ENCODE measurements at regions not wholly inside any gene's neighbourhood (a gene's known extent, or its start where the extent isn't known, plus 50 kb on each side); places are given as distances from the start of the nearest gene placed in this dataset.
A peak's percentile ranks its signal among the peaks of the same experiment; 100 is the strongest.
"Not testable (repeated sequence)": the region's sequence is repeated elsewhere in the genome, so short reads cannot be mapped to it uniquely, and the experiment has no call there.

DNA sequence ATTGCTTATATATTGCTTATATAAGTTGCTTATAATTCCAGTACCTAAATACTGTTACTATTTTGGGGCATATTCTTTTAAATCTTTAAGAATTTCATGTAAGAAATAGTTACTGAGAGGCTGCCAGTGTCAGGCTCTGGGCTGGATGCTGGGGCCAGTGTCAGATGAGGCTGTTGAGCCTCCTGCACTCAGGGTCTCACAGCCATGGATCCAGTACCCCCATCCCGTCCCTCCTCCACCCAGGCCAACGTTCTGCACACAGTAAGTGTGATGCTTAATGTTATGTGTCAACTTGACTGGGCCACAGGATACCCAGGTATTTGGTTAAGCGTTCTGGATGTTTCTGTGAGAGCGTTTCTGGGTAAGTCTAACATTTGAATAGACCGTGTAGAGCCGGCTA, 119.5 kb upstream of the PMEPA1 start:
- in situ Hi-C loops (cut with HindIII; ENCODE audit: low pct_ligation_motif_present, low pct_unique_long_range_greater_than_20kb, low sequenced_read_pairs) = no loop called here
- no peak for DNase-seq

GRCh38 chr20:57828696-57829095, 118.9 kb upstream of the PMEPA1 start:
- in situ Hi-C loops (cut with HindIII; ENCODE audit: low pct_ligation_motif_present, low pct_unique_long_range_greater_than_20kb, low sequenced_read_pairs) = no loop called here
- no peak for DNase-seq

DNA sequence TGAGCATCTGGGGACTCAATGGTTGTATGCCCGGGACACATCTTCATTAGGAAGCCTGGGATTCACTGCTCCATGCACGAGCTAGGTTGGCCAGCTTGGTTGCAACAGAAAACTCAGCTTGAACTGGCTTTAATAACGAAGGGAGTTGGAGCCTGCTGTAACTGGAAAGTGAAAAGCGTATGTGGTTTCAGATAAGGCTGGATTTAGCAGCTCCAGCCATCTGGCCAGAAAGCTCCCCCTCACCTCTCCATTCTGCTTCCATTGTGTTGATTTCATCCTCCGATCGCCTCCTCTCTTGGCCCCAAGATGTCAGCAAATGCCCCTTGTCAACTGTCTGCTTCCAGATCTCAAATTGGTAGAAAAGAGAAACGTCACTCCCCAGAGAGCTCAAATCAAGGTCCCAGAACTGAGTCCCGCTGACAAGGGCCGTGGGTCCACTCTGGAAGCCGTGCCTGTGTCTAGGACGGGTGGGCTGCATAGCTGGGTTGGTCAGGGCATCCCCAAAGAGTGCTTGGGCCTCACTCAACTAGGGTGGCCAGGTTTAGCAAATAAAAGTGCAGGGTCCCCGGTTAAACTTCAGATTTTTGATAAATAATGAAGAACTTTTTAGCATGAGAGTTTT, 117.0 kb upstream of the PMEPA1 start:
- in situ Hi-C loops (cut with HindIII; ENCODE audit: low pct_ligation_motif_present, low pct_unique_long_range_greater_than_20kb, low sequenced_read_pairs) = no loop called here
- DNase-seq = no peak

GRCh38 chr20:57824909-57825308, 115.1 kb upstream of the PMEPA1 start:
- no peak for DNase-seq
- in situ Hi-C loops (cut with HindIII; ENCODE audit: low pct_ligation_motif_present, low pct_unique_long_range_greater_than_20kb, low sequenced_read_pairs) = no loop called here

GRCh38 chr20:57821935-57822334, 112.1 kb upstream of the PMEPA1 start:
- no peak for DNase-seq
- in situ Hi-C loops (cut with HindIII; ENCODE audit: low pct_ligation_motif_present, low pct_unique_long_range_greater_than_20kb, low sequenced_read_pairs) = no loop called here

DNA sequence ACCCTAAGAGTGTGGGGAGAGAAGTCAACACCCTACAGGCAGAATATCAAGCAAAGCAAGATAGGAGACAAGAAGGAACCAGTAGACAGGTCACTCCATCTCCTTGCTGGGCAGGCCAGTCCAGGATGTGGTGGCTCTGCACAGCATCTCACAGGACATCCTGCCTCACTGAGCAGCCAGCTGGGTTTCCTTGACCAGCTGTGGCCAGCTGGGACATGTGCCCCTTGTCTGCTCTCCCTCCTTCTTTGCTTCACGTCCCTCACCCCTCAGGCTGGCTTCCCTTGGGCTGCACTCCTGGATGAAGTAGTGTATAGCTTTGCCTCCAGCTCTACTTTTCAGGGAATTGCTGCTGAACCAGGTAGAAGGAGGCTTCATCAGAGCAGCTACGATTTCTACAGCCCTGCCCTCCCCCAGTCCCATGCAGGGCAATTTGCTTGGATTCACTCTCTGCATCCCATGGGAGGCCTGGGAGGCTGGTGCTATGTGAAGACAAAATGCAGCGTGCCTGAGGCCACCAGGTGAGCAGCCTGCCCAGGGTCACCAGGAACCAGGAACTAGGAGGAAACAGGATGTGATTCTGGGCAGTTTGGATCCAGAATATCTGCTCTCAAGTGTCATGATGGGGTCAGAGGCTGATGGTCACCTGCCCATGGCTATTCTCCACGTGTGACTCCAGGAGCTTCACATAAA, 110.0 kb upstream of the PMEPA1 start:
- in situ Hi-C loops (cut with HindIII; ENCODE audit: low pct_ligation_motif_present, low pct_unique_long_range_greater_than_20kb, low sequenced_read_pairs) = no loop called here
- DNase-seq = no peak

GRCh38 chr20:57819291-57819690, 109.5 kb upstream of the PMEPA1 start:
- no peak for DNase-seq
- in situ Hi-C loops (cut with HindIII; ENCODE audit: low pct_ligation_motif_present, low pct_unique_long_range_greater_than_20kb, low sequenced_read_pairs) = no loop called here

DNA sequence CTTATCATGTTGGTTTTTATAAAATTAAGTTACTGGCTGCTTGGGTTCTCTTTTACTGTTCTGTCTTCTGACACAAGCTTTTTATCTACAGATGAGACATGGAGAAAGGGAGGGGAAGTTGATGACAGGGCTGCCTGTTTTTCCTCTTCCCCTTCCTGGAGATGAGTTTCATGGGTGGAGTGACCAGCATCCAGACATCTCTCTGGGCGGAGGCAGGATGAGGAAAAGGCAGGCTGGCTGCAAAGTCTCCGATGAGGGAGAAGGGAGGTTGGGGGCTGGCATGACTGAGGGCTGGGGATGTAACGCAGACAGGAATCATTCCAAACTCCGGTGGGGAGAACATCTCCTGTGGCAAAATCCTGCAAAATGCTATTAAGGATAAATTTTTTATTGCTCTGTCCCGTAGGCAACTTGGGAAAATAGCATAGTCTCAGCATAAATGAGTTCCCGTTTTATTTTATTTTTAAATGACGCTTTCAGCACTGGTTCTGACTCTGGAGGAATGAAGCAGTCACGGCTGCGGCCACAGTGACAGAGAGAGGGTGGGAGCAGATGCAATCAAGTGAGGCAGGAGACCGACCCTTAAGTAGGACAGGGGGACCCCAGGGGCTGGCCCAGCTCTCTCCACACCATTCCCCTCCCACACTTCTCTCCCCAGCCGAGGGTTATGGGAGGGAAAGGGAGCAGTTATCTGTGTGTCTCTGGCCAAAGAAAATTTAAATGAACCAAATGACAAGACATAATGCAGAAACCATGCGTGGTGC, 108.8 kb upstream of the PMEPA1 start:
- DNase-seq = no peak
- in situ Hi-C loops (cut with HindIII; ENCODE audit: low pct_ligation_motif_present, low pct_unique_long_range_greater_than_20kb, low sequenced_read_pairs) = no loop called here

- in situ Hi-C loops (cut with HindIII; ENCODE audit: low pct_ligation_motif_present, low pct_unique_long_range_greater_than_20kb, low sequenced_read_pairs) = no loop called here
- no peak for DNase-seq
These were observed 105.6 kb upstream of the PMEPA1 start for GRCh38 chr20:57815405-57815804.

DNA sequence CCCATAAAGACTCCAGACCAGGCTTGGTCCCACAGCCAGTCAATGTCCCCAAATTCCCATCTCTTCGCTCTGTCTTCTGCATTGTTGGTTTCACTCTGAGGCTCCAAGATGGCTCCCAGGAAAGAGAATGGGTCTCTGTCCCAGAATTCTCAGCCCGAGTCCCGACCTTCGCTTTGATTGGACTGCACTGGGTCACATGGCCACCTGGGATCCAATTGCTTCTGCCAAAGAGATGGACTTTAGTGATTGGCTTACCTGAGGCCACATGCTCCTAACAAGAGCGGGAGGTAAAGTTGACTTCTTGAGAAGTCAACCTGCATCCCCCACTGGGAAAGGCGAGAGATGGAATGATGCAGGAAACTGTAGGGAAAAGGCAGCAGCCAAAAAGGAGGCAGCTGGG, 104.7 kb upstream of the PMEPA1 start:
- in situ Hi-C loops (cut with HindIII; ENCODE audit: low pct_ligation_motif_present, low pct_unique_long_range_greater_than_20kb, low sequenced_read_pairs) = no loop called here
- DNase-seq = no peak

DNA sequence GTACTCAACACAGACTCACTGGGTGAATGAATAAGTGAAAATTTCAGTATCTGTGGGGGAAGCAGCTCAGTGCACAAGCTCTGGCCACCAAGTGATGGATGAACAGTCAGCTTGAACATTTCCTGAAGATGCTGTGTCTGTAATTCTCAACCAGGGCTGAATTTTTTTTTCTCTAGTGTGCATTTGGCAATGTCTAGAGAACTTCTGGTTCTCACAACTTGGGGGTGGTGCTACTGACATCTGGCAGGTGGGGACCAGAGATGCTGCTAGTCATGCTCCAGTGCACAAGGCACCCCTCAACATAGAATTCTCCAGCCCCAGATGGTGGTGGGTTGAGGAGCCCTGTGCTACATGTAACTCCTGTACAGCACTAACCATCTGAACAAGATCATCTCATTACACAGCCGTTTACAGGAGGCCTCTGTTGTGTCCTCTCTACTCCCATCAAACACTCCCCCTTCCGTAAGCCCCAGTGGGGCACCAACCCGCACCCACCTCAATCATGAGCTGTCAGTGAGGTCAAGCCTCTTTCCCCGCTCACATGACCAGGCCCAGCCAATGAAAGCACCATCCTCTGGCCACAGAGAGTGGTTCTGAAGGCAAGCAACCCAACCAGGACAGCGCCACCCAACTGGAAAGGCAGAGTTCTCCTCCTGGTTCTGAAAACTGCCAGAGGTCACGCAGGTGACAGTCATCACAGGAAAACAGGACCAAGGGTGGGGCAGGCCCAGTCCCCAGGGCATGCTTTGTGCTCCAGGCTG, 103.9 kb upstream of the PMEPA1 start:
- in situ Hi-C loops (cut with HindIII; ENCODE audit: low pct_ligation_motif_present, low pct_unique_long_range_greater_than_20kb, low sequenced_read_pairs) = no loop called here
- no peak for DNase-seq

DNA sequence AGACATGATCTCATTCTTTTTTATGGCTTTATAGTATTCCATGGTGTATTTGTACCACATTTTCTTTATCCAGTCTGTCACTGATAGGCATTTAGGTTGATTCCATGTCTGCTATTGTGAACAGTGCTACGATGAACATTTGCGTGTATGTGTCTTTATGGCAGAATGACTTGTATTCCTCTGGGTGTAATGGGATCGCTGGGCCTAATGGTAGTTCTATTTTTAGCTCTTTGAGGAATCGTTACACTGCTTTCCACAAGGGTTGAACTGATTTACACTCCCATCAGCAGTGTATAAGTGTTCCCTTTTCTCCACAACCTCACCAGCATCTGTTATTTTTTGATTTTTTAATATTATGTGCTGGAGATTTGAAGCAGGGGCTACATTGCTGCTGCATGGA, 102.8 kb upstream of the PMEPA1 start:
- DNase-seq; in situ Hi-C loops (cut with HindIII; ENCODE audit: low pct_ligation_motif_present, low pct_unique_long_range_greater_than_20kb, low sequenced_read_pairs): not testable (repeated sequence)

DNA sequence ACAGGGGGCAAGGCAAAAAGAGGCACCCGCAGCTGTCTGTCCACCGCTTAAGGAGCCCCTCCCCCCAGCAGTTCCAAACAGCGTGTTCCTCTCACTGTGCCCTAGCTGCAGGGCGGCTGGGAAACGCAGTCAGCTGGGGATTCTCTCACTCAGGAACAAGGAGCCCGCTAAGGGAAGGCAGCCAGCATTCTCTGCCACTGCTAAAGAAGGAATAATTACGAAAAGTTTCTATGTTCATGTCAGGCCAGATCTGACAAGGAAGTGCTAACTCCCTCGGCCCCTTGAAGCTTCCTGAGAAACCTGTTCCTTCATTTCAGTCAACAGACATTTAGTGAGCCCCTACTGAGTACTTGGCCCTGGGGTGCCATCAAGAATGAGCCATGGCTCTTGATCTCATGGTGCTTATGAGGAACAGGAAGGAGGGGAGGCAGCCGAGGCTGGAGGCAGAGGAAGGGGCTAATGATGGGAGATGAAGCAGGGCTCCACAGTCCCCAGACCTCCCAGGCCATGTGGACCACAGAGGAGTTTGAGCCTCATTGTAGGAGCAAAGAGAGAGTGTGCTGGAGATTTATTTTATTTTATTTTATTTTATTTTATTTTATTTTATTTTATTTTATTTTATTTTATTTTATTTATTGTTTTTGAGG, 101.7 kb upstream of the PMEPA1 start:
- in situ Hi-C loops (cut with HindIII; ENCODE audit: low pct_ligation_motif_present, low pct_unique_long_range_greater_than_20kb, low sequenced_read_pairs) = no loop called here
- no peak for DNase-seq

- DNase-seq = peak; percentile 40
These were observed 100.9 kb upstream of the PMEPA1 start for GRCh38 chr20:57810511-57811373.

GRCh38 chr20:57809661-57810172, 99.9 kb upstream of the PMEPA1 start:
- no peak for DNase-seq
- in situ Hi-C loops (cut with HindIII; ENCODE audit: low pct_ligation_motif_present, low pct_unique_long_range_greater_than_20kb, low sequenced_read_pairs) = no loop called here

More at GRCh38 chr20:57810511-57811373, 100.9 kb upstream of the PMEPA1 start:
- in situ Hi-C loops (cut with HindIII; ENCODE audit: low pct_ligation_motif_present, low pct_unique_long_range_greater_than_20kb, low sequenced_read_pairs) = no loop called here

GRCh38 chr20:57809149-57809548, 99.3 kb upstream of the PMEPA1 start:
- in situ Hi-C loops (cut with HindIII; ENCODE audit: low pct_ligation_motif_present, low pct_unique_long_range_greater_than_20kb, low sequenced_read_pairs) = no loop called here
- no peak for DNase-seq

DNA sequence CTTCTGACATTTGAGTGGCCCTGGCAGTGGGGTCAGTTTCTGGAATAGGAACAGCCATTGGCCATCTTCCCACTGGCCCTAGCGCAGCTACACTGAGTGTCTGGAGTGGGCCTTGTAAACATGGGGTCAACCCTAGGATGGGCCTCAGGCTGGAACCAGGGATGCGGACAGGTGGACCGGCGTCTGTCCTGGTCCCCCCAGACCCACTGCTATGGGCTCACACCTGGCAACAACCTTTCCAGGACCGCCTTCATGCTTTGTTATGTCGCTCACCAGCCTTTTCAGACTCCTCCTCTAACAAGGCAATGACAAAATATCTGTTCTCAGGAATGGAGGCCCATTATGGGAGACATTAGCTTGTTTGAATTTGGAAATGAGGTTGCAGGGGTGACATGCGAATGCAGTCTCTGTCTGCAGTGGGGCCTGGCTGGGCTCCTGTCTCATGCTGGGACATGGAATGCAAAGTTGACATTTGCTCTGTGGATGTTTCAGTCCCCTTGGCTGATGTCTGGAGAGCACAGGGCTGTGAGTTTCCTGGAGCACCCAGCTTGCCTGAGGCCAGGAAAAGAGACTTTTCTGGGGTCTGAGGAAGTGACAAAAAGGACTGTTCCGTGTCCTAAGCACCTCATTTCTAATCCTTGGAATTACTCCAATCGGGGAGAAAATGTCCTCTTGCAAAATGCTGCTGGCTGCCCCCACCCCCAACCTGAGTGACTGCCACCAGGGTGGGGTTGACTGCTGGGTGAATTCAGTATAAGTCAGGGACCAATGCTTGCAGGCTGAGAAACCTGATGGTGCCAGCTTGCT, 98.7 kb upstream of the PMEPA1 start:
- in situ Hi-C loops (cut with HindIII; ENCODE audit: low pct_ligation_motif_present, low pct_unique_long_range_greater_than_20kb, low sequenced_read_pairs) = no loop called here
- no peak for DNase-seq
